HG03571 (cell line): ENCODE measurements at regions not wholly inside any gene's neighbourhood (a gene's known extent, or its start where the extent isn't known, plus 50 kb on each side); places are given as distances from the start of the nearest gene placed in this dataset.

Experiments used
- ATAC-seq: cut with Tn5 transposase; IDR thresholded peaks from one replicate; pipeline ENCODE4 v1.9.1; 2021; ENCODE audit not compliant: unreplicated experiment

GRCh38 chr5:124839371-124839998 is 93.0 kb upstream of the ZNF608 start:
- ATAC-seq, result no peak

- no peak for ATAC-seq
These were observed 95.6 kb upstream of the ZNF608 start for GRCh38 chr5:124841829-124842712.

GRCh38 chr5:124842725-124843595 is 96.5 kb upstream of the ZNF608 start:
- no peak for ATAC-seq

- no peak for ATAC-seq
These were observed 97.1 kb upstream of the ZNF608 start for GRCh38 chr5:124843596-124843899.

- ATAC-seq, result no peak
These were observed 98.0 kb upstream of the ZNF608 start for GRCh38 chr5:124844371-124844920.

GRCh38 chr5:124847907-124848306 is 101.5 kb upstream of the ZNF608 start:
- ATAC-seq, result no peak

GRCh38 chr5:124849774-124850173 is 103.3 kb upstream of the ZNF608 start:
- ATAC-seq, result no peak

- no peak for ATAC-seq
These were observed 110.3 kb upstream of the ZNF608 start for GRCh38 chr5:124856726-124857125.

GRCh38 chr5:124858612-124859011 is 112.2 kb upstream of the ZNF608 start:
- ATAC-seq, result no peak

- ATAC-seq, result no peak
These were observed 112.6 kb upstream of the ZNF608 start for GRCh38 chr5:124859027-124859426.

GRCh38 chr5:124859556-124860290 is 113.3 kb upstream of the ZNF608 start:
- ATAC-seq, result no peak

- ATAC-seq, result no peak
These were observed 113.8 kb upstream of the ZNF608 start for GRCh38 chr5:124860291-124860655.

GRCh38 chr5:124865066-124865465 is 118.6 kb upstream of the ZNF608 start:
- no peak for ATAC-seq

GRCh38 chr5:124865603-124866354 is 119.3 kb upstream of the ZNF608 start:
- no peak for ATAC-seq

GRCh38 chr5:124866355-124867136 is 120.1 kb upstream of the ZNF608 start:
- no peak for ATAC-seq

GRCh38 chr5:124867137-124867704 is 120.8 kb upstream of the ZNF608 start:
- no peak for ATAC-seq

GRCh38 chr5:124868676-124869075 is 122.2 kb upstream of the ZNF608 start:
- no peak for ATAC-seq

- no peak for ATAC-seq
These were observed 123.1 kb upstream of the ZNF608 start for GRCh38 chr5:124869426-124870033.
